B cell (primary cell): ENCODE measurements at regions not wholly inside any gene's neighbourhood (a gene's known extent, or its start where the extent isn't known, plus 50 kb on each side); places are given as distances from the start of the nearest gene placed in this dataset.

Experiments
- ATAC-seq: fragments of 200-7000 bp; cut with Tn5 transposase; one replicate; pipeline ENCODE4 v1.10.0; 2021; ENCODE audit warnings: low read depth, mild to moderate bottlenecking, moderate number of reproducible peaks, moderate library complexity
- CTCF ChIA-PET: fragments of 350-600 bp; sonication (Branson Sonifier 250); formaldehyde crosslinking; loops from one replicate; lab custom pipeline; 2021; ENCODE audit warnings: antibody characterized with exemption, inconsistent platforms; lab: Charles Lee
- POLR2A ChIA-PET: fragments of 350-600 bp; sonication (Branson Sonifier 250); formaldehyde crosslinking; loops from one replicate; lab custom pipeline; 2021; ENCODE audit warnings: antibody characterized with exemption; lab: Charles Lee
- DNase-seq: peaks from one replicate; pipeline ENCODE4 v3.0.0; 2013
- H2AFZ ChIP-seq: 2 replicates; pipeline ENCODE4 v1.6.1; 2012; ENCODE audit warnings: mild to moderate bottlenecking, low read depth, low read length; ENCODE audit not compliant: insufficient read depth, poor library complexity, severe bottlenecking
- H3K27ac ChIP-seq, 2 donors: 1 replicate in 1 of 2; 2 replicates in 1 of 2; pipeline ENCODE4 v1.5.1; 2012 to 2013; ENCODE audit warnings: low read length in 2 of 2, mild to moderate bottlenecking in 2 of 2, moderate library complexity in 1 of 2
- H3K27me3 ChIP-seq, 4 experiments: fragments of 200-600 bp in 1 of 4; sonication (generic) in 1 of 4; replicated peaks in 1 of 4; 1 replicate in 2 of 4; 2 replicates in 2 of 4; pipeline versions ENCODE4 v1.6.1 to v1.7.0; 2013 to 2016; ENCODE audit warnings: low read length in 3 of 4, mild to moderate bottlenecking in 2 of 4, mixed read lengths in 1 of 4, moderate library complexity in 1 of 4; ENCODE audit not compliant: insufficient read depth in 4 of 4, control insufficient read depth in 3 of 4; ENCODE audit errors: control extremely low read depth in 1 of 4
- H3K36me3 ChIP-seq, 2 experiments: replicated peaks in 1 of 2; 1 replicate in 1 of 2; 2 replicates in 1 of 2; pipeline versions ENCODE4 v1.6.1 to v1.7.1; 2013; ENCODE audit warnings: low read length in 1 of 2; ENCODE audit not compliant: insufficient read depth in 2 of 2, control insufficient read depth in 1 of 2; ENCODE audit errors: control extremely low read depth in 1 of 2, extremely low read depth in 1 of 2
- H3K4me1 ChIP-seq, 2 donors: fragments of 200-600 bp in 1 of 2; sonication (generic) in 1 of 2; 1 replicate in 1 of 2; 2 replicates in 1 of 2; pipeline versions ENCODE4 v1.5.1 to v1.6.1; 2013 to 2017; ENCODE audit warnings: low read length in 2 of 2; ENCODE audit not compliant: control insufficient read depth in 2 of 2, insufficient read depth in 2 of 2
- H3K4me2 ChIP-seq: replicated peaks from 2 replicates; pipeline ENCODE3; 2012; ENCODE audit warnings: mild to moderate bottlenecking, low read depth, low read length; ENCODE audit not compliant: poor library complexity, severe bottlenecking
- H3K4me3 ChIP-seq, 5 experiments: fragments of 200-600 bp in 1 of 5; sonication (generic) in 1 of 5; 1 replicate in 3 of 5; 2 replicates in 2 of 5; pipeline versions ENCODE4 v1.5.1 to v1.7.0; 2011 to 2016; ENCODE audit warnings: low read length in 4 of 5, mild to moderate bottlenecking in 4 of 5, low read depth in 2 of 5, control low read depth in 1 of 5, moderate library complexity in 1 of 5; ENCODE audit not compliant: insufficient read depth in 1 of 5; ENCODE audit errors: control extremely low read depth in 1 of 5, extremely low read depth in 1 of 5
- H3K79me2 ChIP-seq: fragments of 200-600 bp; sonication (generic); one replicate; pipeline ENCODE4 v1.6.0; 2016; ENCODE audit warnings: low read length; ENCODE audit not compliant: control insufficient read depth, insufficient read depth
- H3K9ac ChIP-seq: fragments of 200-600 bp; sonication (generic); 2 replicates; pipeline ENCODE4 v1.6.1; 2017; ENCODE audit warnings: mild to moderate bottlenecking, low read length, moderate library complexity
- H3K9me3 ChIP-seq, 3 donors: one replicate each; pipeline versions ENCODE4 v1.6.1 to v1.7.1; 2013; ENCODE audit warnings: low read length in 2 of 3; ENCODE audit not compliant: control insufficient read depth in 2 of 3, insufficient read depth in 1 of 3; ENCODE audit errors: control extremely low read depth in 1 of 3
- H4K20me1 ChIP-seq: 2 replicates; pipeline ENCODE4 v1.6.0; 2012; ENCODE audit warnings: mild to moderate bottlenecking, low read length; ENCODE audit not compliant: insufficient read depth, control insufficient read depth, poor library complexity, severe bottlenecking
- H3K27ac Mint-ChIP-seq: one replicate; pipeline ENCODE4 v1.8.0; 2021; ENCODE audit warnings: mixed read lengths
- H3K27me3 Mint-ChIP-seq: one replicate; pipeline ENCODE4 v1.8.0; 2021; ENCODE audit warnings: mixed read lengths
- H3K4me1 Mint-ChIP-seq: one replicate; pipeline ENCODE4 v1.8.0; 2021; ENCODE audit warnings: mixed read lengths
- H3K4me3 Mint-ChIP-seq: one replicate; pipeline ENCODE4 v1.8.0; 2021; ENCODE audit warnings: mixed read lengths
- H3K9me3 Mint-ChIP-seq: one replicate; pipeline ENCODE4 v1.8.0; 2022; ENCODE audit warnings: mixed read lengths; ENCODE audit not compliant: insufficient read depth
- CTCF ChIP-seq: fragments of 200-600 bp; IDR thresholded peaks from one replicate; pipeline ENCODE4 v1.8.0; 2022; ENCODE audit warnings: antibody characterized with exemption, mild to moderate bottlenecking
- EZH2 ChIP-seq: IDR thresholded peaks from 2 replicates; pipeline ENCODE4 v1.6.1; 2012; ENCODE audit warnings: borderline replicate concordance, low read depth, mild to moderate bottlenecking, moderate library complexity, low read length; ENCODE audit not compliant: insufficient read depth, poor library complexity, severe bottlenecking
- WGBS: methylation state at CpG from one replicate; pipeline ENCODE4 v1.1.5; 2013; ENCODE audit warnings: missing lambda C conversion rate; ENCODE audit not compliant: insufficient coverage; 5-methylcytosine and 5-hydroxymethylcytosine counted together
- intact Hi-C: fragments of 100-400 bp; cut with micrococcal nuclease; formaldehyde crosslinking; loops from one replicate; pipeline ENCODE4 v1.10.0; 2022

- Histone ChIP-seq H3K9me3 (no peaks in the 10 kb centered on the region), H3K27ac (no peak overlapping the region), H4K20me1 (no peaks in the 10 kb centered on the region), H3K9ac (no peak overlapping the region), H3K4me1 (no peaks in the 10 kb centered on the region), H3K4me2 (no peak overlapping the region), H2AFZ (no peak overlapping the region), H3K36me3 (no peaks in the 10 kb centered on the region), H3K79me2 (no peaks in the 10 kb centered on the region), H3K4me3 (no peak overlapping the region), H3K27me3 (peaks cover 0 to 5% (median 0%) of the 10 kb centered on the region in 4 experiments)
- H3K27ac Mint-ChIP-seq, result no peak overlapping the region
- H3K4me1 Mint-ChIP-seq, result no peaks in the 10 kb centered on the region
- no peak for DNase-seq
- no peak for TF ChIP-seq EZH2
- TF ChIP-seq CTCF, result no peak
- WGBS, result no CpG with 5 or more reads among the region's 2 CpGs
- intact Hi-C loops, result no loop called here
- ATAC-seq, result no peak
- no peak overlapping the region for H3K4me3 Mint-ChIP-seq
- CTCF ChIA-PET, result no interaction called here
- H3K9me3 Mint-ChIP-seq, result no peaks in the 10 kb centered on the region
- POLR2A ChIA-PET, result no interaction called here
- H3K27me3 Mint-ChIP-seq, result peaks cover 17% of the 10 kb centered on the region
Measured at GRCh38 chr6:99079058-99079457, 131.3 kb upstream of the FBXL4 start.

- CTCF ChIA-PET, result no interaction called here
- H3K27me3 ChIP-seq, result no peaks in the 10 kb centered on the region
- no peaks in the 10 kb centered on the region for H3K4me1 Mint-ChIP-seq
- WGBS, result 92% methylated on average over 3 of the region's 4 CpGs
- no peak overlapping the region for H3K4me3 ChIP-seq
- no peak for ATAC-seq
- TF ChIP-seq EZH2 (no peak), CTCF (no peak)
- H3K9ac ChIP-seq, result no peak overlapping the region
- intact Hi-C loops, result no loop called here
- POLR2A ChIA-PET, result no interaction called here
- no peaks in the 10 kb centered on the region for H3K79me2 ChIP-seq
- H3K4me1 ChIP-seq, result no peaks in the 10 kb centered on the region
- no peaks in the 10 kb centered on the region for H3K36me3 ChIP-seq
- no peak overlapping the region for H3K27ac ChIP-seq
- H4K20me1 ChIP-seq, result no peaks in the 10 kb centered on the region
- no peaks in the 10 kb centered on the region for H3K9me3 ChIP-seq
- no peak overlapping the region for H2AFZ ChIP-seq
- no peak for DNase-seq
- H3K4me3 Mint-ChIP-seq, result no peak overlapping the region
- H3K27ac Mint-ChIP-seq, result no peak overlapping the region
- H3K4me2 ChIP-seq, result no peak overlapping the region
- peaks cover 11% of the 10 kb centered on the region for H3K27me3 Mint-ChIP-seq
- H3K9me3 Mint-ChIP-seq, result no peaks in the 10 kb centered on the region
Measured at GRCh38 chr6:99073223-99073622, 125.5 kb upstream of the FBXL4 start.
